H1 (cell line): ENCODE measurements at regions not wholly inside any gene's neighbourhood (a gene's known extent, or its start where the extent isn't known, plus 50 kb on each side); places are given as distances from the start of the nearest gene placed in this dataset.

Source experiments
- PHF8 ChIP-seq: fragments of 200-600 bp; sonication (generic); conservative IDR thresholded peaks from 2 replicates; pipeline ENCODE4 v1.7.1; 2012; ENCODE audit warnings: low read depth, mild to moderate bottlenecking, inconsistent platforms, low read length, moderate library complexity
- RNF2 ChIP-seq: fragments of 200-900, 300-1000 bp; sonication (generic); IDR thresholded peaks from 2 replicates; pipeline ENCODE4 v1.7.1; 2016; ENCODE audit warnings: borderline replicate concordance, low read depth, mild to moderate bottlenecking, antibody characterized with exemption, low read length; ENCODE audit not compliant: poor library complexity, severe bottlenecking; ENCODE audit errors: missing control alignments

GRCh38 chr2:67213677-67214402 is 183.3 kb upstream of the ETAA1 start (continued):
- TF ChIP-seq RNF2 (no peak), PHF8 (no peak)
- TF ChIP-seq, all 59 proteins: peak for 0
